ENCODE measurements at regions not wholly inside any gene's neighbourhood (a gene's known extent, or its start where the extent isn't known, plus 50 kb on each side); places are given as distances from the start of the nearest gene placed in this dataset.
"Not testable (repeated sequence)": the region's sequence is repeated elsewhere in the genome, so short reads cannot be mapped to it uniquely, and the experiment has no call there.

DNA sequence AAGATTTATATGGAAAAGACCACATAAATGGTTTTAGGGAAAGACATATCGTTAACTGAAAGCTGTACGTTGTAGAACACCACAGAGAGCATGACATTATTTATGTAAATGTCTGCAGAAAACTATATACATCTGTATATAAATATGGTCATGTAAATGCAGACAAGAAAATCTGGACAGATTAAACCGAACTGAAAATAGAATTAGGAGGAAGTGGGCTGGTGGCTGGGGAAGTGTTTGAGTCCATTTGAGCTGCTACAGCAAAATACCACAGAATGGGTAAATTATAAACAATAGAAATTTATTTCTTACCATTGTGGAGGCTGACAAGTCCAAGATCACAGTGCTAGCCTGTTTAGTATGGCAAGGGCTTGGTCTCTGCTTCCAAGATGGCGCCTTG is 56.3 kb upstream of the USP6NL start:
- no peak for DNase-seq (ENCODE audit: low read depth)

DNA sequence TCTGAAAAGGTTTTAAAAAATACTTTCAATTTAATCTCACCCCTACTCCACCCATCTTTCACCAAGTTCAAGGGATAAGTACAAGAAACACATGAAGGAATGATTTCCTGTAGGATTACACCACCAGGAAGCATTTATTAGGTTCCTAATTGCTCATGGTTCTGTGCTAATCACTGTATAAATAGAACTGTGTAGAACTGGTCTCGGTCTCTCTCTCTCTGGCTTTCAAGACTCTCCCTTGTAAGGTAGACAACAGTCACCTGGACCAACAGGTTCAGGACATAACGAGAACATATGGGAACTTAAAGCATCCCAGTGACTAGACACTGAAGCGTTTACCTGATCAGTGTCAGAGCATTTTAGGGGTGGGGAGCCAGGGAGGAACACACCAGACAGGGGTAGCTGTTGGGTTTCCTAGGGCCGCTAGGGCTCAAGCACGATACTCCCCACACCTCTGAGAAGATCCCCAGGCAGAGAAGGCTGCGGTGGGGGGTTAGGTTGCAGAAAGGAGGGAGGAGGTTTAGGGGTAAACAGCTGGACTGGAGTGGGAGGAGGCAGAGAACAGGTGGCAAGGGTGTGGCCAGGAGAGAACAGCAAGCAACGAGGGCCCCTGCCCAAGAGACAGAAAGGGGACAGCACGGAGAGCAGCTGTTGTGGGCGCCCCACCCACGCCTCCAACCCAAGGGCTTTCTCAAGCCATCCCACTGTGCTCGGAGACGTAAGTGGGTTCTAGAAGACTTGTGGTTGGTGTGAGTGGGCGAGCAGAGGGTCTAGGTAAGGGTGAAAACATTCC is 52.5 kb upstream of the USP6NL start:
- DNase-seq (ENCODE audit: low read depth), result no peak

DNA sequence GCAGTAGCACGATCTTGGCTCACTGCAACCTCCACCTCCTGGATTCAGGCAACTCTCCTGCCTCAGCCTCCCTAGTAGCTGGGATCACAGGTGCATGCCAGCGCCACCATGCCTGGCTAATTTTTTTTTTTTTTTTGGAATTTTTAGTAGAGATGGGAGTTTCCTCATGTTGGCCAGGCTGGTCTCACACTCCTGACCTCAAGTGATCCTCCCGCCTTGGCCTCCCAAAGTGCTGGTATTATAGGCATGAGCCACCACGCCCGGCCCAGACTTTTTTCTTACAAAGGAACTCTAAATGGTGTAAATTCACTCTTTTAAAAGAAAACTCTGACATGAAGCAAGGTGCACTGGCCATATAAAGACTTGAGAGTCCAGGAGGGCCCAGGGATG is 51.7 kb upstream of the USP6NL start:
- DNase-seq (ENCODE audit: low read depth), result not testable (repeated sequence)

DNA sequence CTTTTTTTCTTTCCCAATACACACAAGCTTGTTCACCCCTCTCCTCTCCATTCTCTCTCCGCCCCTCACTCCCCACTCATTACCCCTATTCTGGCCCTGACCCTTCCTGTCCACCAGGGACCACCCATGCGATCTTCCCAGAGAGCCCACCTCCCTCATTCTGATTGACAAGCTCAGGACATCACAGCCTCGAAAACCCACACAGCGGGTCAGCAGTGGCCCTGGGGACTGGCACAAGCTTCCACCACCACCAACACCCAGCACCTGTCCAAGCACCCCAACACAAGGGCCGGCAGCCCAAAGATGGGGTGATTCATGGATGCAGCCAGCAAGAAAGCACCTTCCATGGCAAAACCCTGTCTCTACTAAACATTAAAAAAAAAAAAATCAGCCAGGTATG is 50.0 kb upstream of the USP6NL start:
- no peak for DNase-seq (ENCODE audit: low read depth)
